ENCODE measurements at regions not wholly inside any gene's neighbourhood (a gene's known extent, or its start where the extent isn't known, plus 50 kb on each side); places are given as distances from the start of the nearest gene placed in this dataset.

- H3K9me3 Mint-ChIP-seq = peaks cover 29% of the 10 kb centered on the region; the same call in 2 of the 3 replicates
- H3K27me3 Mint-ChIP-seq (ENCODE audit: insufficient read depth, low read depth, poor library complexity) = peaks cover 6% of the 10 kb centered on the region
- H3K4me1 Mint-ChIP-seq = peaks cover 5% of the 10 kb centered on the region; the same call in 2 of the 3 replicates
- H3K27me3 ChIP-seq (ENCODE audit: insufficient read depth) = no peaks in the 10 kb centered on the region
- no peaks in the 10 kb centered on the region for H3K4me1 ChIP-seq (ENCODE audit: insufficient read depth)
- no peak overlapping the region for H2AFZ ChIP-seq
- H4K20me1 ChIP-seq (replicated peaks; ENCODE audit: insufficient read depth) = no peaks in the 10 kb centered on the region
- H3K36me3 ChIP-seq (ENCODE audit: insufficient read depth) = 0 out of 2 replicates have a peak, but pooled peaks cover 3% of the 10 kb centered on the region
- no peak overlapping the region for H3K27ac ChIP-seq (ENCODE audit: low read depth)
- H3K79me2 ChIP-seq (replicated peaks; ENCODE audit: insufficient read depth) = no peaks in the 10 kb centered on the region
- H3F3A ChIP-seq (replicated peaks; ENCODE audit: low read depth) = no peaks in the 10 kb centered on the region
- peaks cover 5% of the 10 kb centered on the region; the same call in 1 of the 2 replicates for H3K9me2 ChIP-seq (ENCODE audit: insufficient read depth)
- no peak for ATAC-seq
- peaks cover 8% of the 10 kb centered on the region; the same call in 2 of the 3 replicates for H3K36me3 Mint-ChIP-seq (ENCODE audit: low read depth)
- DNase-seq (ENCODE audit: low spot score) = no peak
- no peak overlapping the region for H3K27ac Mint-ChIP-seq
- H3K4me3 ChIP-seq = no peak overlapping the region
- no peak overlapping the region for H3K4me3 Mint-ChIP-seq
- TF ChIP-seq ZNF331 (CRISPR knock-in tag; IDR thresholded peaks at IDR 0.05; ENCODE audit: low read depth) = no peak
- no peak for TF ChIP-seq ZNF114 (CRISPR knock-in tag; IDR thresholded peaks at IDR 0.05)
- TF ChIP-seq REST (IDR thresholded peaks at IDR 0.05; ENCODE audit: unreplicated experiment) = no peak
- no peak for TF ChIP-seq ZNF462 (CRISPR knock-in tag; IDR thresholded peaks at IDR 0.05)
- TF ChIP-seq ETS1 (IDR thresholded peaks at IDR 0.05) = no peak
- TF ChIP-seq CTCF (conservative IDR thresholded peaks at IDR 0.05; ENCODE audit: low read depth in 2 of 2) = no peak
- TF ChIP-seq POLR2AphosphoS5 (IDR thresholded peaks at IDR 0.05; ENCODE audit: low read depth) = no peak
- TF ChIP-seq EZH2phosphoT487 (IDR thresholded peaks at IDR 0.05; ENCODE audit: unreplicated experiment) = no peak
- H3K4me2 ChIP-seq = no peak overlapping the region
Measured at GRCh38 chr3:194928227-194928626, 242.5 kb downstream of the FAM43A start.

Data from GM23338 (cell line).